ENCODE measurements at regions not wholly inside any gene's neighbourhood (a gene's known extent, or its start where the extent isn't known, plus 50 kb on each side); places are given as distances from the start of the nearest gene placed in this dataset.

GRCh38 chr13:60788156-60788829 lies 391.3 kb downstream of the TDRD3 start:
- Mint-ChIP-seq H3K36me3 (ENCODE audit: insufficient read depth, unreplicated experiment) (no peaks in the 10 kb centered on the region), H3K4me1 (ENCODE audit: low read depth, unreplicated experiment) (no peaks in the 10 kb centered on the region), H3K9me3 (ENCODE audit: low read depth, unreplicated experiment) (no peaks in the 10 kb centered on the region), H3K27me3 (ENCODE audit: unreplicated experiment) (no peaks in the 10 kb centered on the region), H3K27ac (ENCODE audit: unreplicated experiment) (no peak overlapping the region), H3K4me3 (ENCODE audit: low read depth, unreplicated experiment) (no peak overlapping the region)
- no peak for TF ChIP-seq CTCF (IDR thresholded peaks at IDR 0.05; ENCODE audit: unreplicated experiment)
- no TSS peak for BruUV-seq (replicated peaks)
- intact Hi-C loops (cut with micrococcal nuclease; ENCODE audit: unreplicated experiment): no loop called here
- no peak for DNase-seq
- CTCF ChIA-PET: no interaction called here

GRCh38 chr13:60787083-60787482 lies 390.1 kb downstream of the TDRD3 start:
- CTCF ChIA-PET: no interaction called here
- no peaks in the 10 kb centered on the region for H3K36me3 Mint-ChIP-seq (ENCODE audit: insufficient read depth, unreplicated experiment)
- no peak overlapping the region for H3K27ac Mint-ChIP-seq (ENCODE audit: unreplicated experiment)
- no peaks in the 10 kb centered on the region for H3K4me1 Mint-ChIP-seq (ENCODE audit: low read depth, unreplicated experiment)
- BruUV-seq (replicated peaks): no TSS peak
- H3K9me3 Mint-ChIP-seq (ENCODE audit: low read depth, unreplicated experiment): no peaks in the 10 kb centered on the region
- no peaks in the 10 kb centered on the region for H3K27me3 Mint-ChIP-seq (ENCODE audit: unreplicated experiment)
- no peak overlapping the region for H3K4me3 Mint-ChIP-seq (ENCODE audit: low read depth, unreplicated experiment)
- no peak for TF ChIP-seq CTCF (IDR thresholded peaks at IDR 0.05; ENCODE audit: unreplicated experiment)
- no peak for DNase-seq
- intact Hi-C loops (cut with micrococcal nuclease; ENCODE audit: unreplicated experiment): no loop called here

- H3K4me3 Mint-ChIP-seq (ENCODE audit: low read depth, unreplicated experiment): no peak overlapping the region
- CTCF ChIA-PET: no interaction called here
- no peaks in the 10 kb centered on the region for H3K27me3 Mint-ChIP-seq (ENCODE audit: unreplicated experiment)
- TF ChIP-seq CTCF (IDR thresholded peaks at IDR 0.05; ENCODE audit: unreplicated experiment): no peak
- no peak for DNase-seq
- intact Hi-C loops (cut with micrococcal nuclease; ENCODE audit: unreplicated experiment): no loop called here
- no TSS peak for BruUV-seq (replicated peaks)
- H3K36me3 Mint-ChIP-seq (ENCODE audit: insufficient read depth, unreplicated experiment): no peaks in the 10 kb centered on the region
- H3K4me1 Mint-ChIP-seq (ENCODE audit: low read depth, unreplicated experiment): no peaks in the 10 kb centered on the region
- no peak overlapping the region for H3K27ac Mint-ChIP-seq (ENCODE audit: unreplicated experiment)
- H3K9me3 Mint-ChIP-seq (ENCODE audit: low read depth, unreplicated experiment): no peaks in the 10 kb centered on the region
Observed at GRCh38 chr13:60772726-60773125, 375.7 kb downstream of the TDRD3 start.

GRCh38 chr13:60765700-60766411 lies 368.8 kb downstream of the TDRD3 start:
- Mint-ChIP-seq H3K27ac (ENCODE audit: unreplicated experiment) (no peak overlapping the region), H3K4me3 (ENCODE audit: low read depth, unreplicated experiment) (no peak overlapping the region), H3K27me3 (ENCODE audit: unreplicated experiment) (no peaks in the 10 kb centered on the region), H3K9me3 (ENCODE audit: low read depth, unreplicated experiment) (no peaks in the 10 kb centered on the region), H3K4me1 (ENCODE audit: low read depth, unreplicated experiment) (no peaks in the 10 kb centered on the region), H3K36me3 (ENCODE audit: insufficient read depth, unreplicated experiment) (no peaks in the 10 kb centered on the region)
- intact Hi-C loops (cut with micrococcal nuclease; ENCODE audit: unreplicated experiment): no loop called here
- CTCF ChIA-PET: no interaction called here
- no TSS peak for BruUV-seq (replicated peaks)
- no peak for DNase-seq
- no peak for TF ChIP-seq CTCF (IDR thresholded peaks at IDR 0.05; ENCODE audit: unreplicated experiment)

Measured in Calu3 (cell line).